Stimulated activated memory B cell treated with anti-CD40 and anti-IgM and Interleukin-4, amounts not matched to agents 10 μg/mL and 1 μg/mL and 100 μg/mL, for 72 hours (primary cell): ENCODE measurements at regions not wholly inside any gene's neighbourhood (a gene's known extent, or its start where the extent isn't known, plus 50 kb on each side); places are given as distances from the start of the nearest gene placed in this dataset.

Experiments used
- ATAC-seq: fragments of 150-1000 bp; cut with Tn5 transposase; 2 replicates; pipeline ENCODE4 v1.10.0; 2021
- H3K27ac Mint-ChIP-seq: one replicate; pipeline ENCODE4 v1.8.0; 2022; ENCODE audit warnings: mild to moderate bottlenecking, mixed read lengths
- H3K27me3 Mint-ChIP-seq: one replicate; pipeline ENCODE4 v1.8.0; 2022; ENCODE audit warnings: mixed read lengths
- H3K36me3 Mint-ChIP-seq: one replicate; pipeline ENCODE4 v1.8.0; 2022; ENCODE audit warnings: mixed read lengths
- H3K4me1 Mint-ChIP-seq: one replicate; pipeline ENCODE4 v1.8.0; 2022; ENCODE audit warnings: mixed read lengths
- H3K4me3 Mint-ChIP-seq: one replicate; pipeline ENCODE4 v1.8.0; 2022; ENCODE audit warnings: mild to moderate bottlenecking, moderate library complexity, mixed read lengths
- H3K9me3 Mint-ChIP-seq: one replicate; pipeline ENCODE4 v1.8.0; 2022; ENCODE audit warnings: mixed read lengths

DNA sequence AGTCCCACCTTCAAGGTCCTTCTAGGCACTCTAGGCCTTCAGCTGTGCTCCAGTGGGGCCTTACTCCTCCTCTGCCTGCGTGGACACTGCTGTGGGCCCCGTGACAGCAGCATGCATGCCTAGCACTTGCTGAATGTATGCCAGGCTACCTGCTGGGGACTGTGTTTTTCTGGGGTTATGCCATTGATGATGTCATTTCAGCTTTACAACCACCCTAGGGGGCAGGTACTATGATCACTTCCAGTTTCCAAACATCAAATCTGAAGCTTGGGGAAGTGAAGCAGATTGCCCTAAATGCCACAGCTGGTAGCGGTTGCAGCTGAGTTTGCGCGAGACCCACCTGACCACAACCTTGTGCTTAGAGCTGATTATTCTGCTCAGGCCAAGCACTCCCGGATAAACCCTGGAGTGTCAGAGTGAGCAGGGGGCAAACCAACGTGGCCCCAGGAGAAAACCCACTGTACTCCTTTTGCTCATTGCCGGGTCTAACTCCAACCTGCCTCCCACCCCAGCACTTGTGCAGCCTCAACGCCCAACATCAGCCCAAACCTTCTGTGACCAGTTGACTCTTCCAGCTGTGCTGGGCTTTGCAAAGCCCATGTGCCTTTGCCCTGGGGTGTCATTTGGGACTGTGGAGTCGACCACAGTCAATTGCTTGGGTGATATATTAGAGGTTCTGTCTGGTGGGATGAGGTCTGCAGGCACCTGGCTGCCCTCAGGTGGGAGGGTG is 168.4 kb downstream of the ENGASE start:
- Mint-ChIP-seq H3K27me3 (peaks cover 34% of the 10 kb centered on the region), H3K9me3 (no peaks in the 10 kb centered on the region), H3K27ac (peak overlapping the region; percentile 70), H3K4me1 (peaks cover 16% of the 10 kb centered on the region), H3K4me3 (no peak overlapping the region), H3K36me3 (no peaks in the 10 kb centered on the region)
- peak; percentile 91 for ATAC-seq

DNA sequence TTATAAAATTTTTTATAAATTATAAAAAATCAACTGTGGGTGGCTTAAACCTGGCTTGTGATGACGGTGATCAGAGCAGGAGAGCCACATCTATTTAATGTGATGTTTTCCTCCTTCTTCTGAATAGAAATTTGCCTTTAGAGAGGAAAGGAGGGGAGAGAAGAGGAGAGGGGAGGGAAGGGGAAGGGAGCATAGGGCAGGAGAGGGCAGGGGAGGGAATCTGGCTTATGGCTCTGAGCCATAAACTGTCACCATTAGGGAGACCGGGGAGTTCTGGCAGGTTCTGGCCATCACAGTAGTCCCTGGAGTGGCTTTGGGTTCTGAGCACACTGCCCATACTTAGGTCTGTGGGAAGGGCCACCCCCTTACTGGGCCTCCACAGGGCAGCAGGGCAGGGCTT is 167.8 kb downstream of the ENGASE start:
- no peak for ATAC-seq
- Mint-ChIP-seq H3K4me3 (no peak overlapping the region), H3K36me3 (no peaks in the 10 kb centered on the region), H3K27me3 (peaks cover 41% of the 10 kb centered on the region), H3K27ac (peak overlapping the region; percentile 70), H3K9me3 (no peaks in the 10 kb centered on the region), H3K4me1 (peaks cover 16% of the 10 kb centered on the region)

DNA sequence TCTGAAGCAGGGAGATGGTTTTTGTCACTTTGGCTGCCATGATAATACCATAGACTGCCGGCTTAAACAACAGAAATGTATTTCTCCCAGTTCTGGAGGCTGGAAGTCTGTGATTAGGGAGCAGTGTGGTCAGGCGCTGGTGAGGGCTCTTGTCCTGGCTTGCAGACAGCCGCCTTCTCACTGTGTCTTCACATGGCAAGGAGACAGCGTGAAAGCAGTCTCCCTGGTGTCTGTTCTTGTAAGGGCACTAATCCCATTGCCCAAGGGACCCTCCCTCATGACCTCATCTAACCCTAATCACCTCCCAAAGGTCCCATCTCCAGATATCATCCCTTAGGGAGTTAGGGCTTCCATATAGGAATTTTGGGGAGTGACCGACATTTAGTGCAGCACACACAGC is 167.0 kb downstream of the ENGASE start:
- Mint-ChIP-seq H3K27me3 (peaks cover 49% of the 10 kb centered on the region), H3K9me3 (no peaks in the 10 kb centered on the region), H3K4me1 (peaks cover 16% of the 10 kb centered on the region), H3K36me3 (no peaks in the 10 kb centered on the region), H3K27ac (no peak overlapping the region), H3K4me3 (no peak overlapping the region)
- ATAC-seq, result no peak

DNA sequence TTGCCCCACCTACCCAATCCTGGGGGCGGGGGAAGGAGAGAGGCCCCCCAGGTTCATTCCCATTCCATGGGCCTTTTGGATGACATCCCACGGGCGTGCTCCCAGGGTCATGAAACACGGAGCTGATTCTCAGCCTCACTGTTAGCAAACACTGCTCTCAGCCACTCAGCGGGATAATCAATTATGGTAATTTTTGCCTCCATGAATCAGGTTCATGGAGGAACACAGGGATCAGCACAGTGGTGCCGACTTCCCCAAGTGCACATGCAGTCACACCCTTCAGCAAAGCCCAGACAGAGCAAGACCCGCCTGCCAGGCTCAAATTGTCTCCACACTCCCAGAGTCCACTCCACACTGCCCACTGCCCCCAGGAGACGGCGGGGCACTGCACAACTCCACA is 164.6 kb downstream of the ENGASE start:
- no peak for ATAC-seq
- Mint-ChIP-seq H3K36me3 (no peaks in the 10 kb centered on the region), H3K27ac (no peak overlapping the region)

DNA sequence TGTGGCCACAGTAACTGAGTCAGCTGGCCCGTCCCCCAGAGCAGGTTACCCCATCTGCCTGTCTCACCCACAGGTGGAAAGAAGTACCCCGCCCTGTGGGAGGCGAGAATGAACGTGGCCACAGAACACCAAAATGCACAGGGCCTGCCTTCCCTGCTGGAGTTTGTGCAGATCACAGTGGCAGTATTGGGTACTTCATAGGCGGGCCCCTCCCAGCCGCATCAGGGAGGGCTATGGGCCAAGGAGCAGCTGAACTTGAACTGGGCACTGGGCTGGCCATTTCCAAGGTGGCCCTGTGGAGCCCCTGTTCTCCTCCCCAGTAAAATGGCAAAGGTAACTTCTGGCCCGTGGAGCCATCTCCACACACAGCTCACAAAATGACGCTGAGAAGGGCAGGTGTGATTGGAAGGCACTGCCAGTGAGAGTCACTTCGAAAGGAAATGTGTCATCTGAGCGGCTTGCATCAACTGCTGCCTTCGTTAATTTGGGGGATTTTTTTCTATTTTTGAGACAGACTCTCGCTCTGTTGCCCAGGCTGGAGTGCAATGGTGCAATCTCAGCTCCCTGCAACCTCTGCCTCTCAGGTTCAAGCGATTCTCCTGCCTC is 162.9 kb downstream of the ENGASE start:
- no peak for ATAC-seq

More for the DNA sequence above, 164.6 kb downstream of the ENGASE start:
- peaks cover 53% of the 10 kb centered on the region for H3K27me3 Mint-ChIP-seq
- no peaks in the 10 kb centered on the region for H3K9me3 Mint-ChIP-seq
- H3K4me1 Mint-ChIP-seq, result peaks cover 16% of the 10 kb centered on the region
- H3K4me3 Mint-ChIP-seq, result no peak overlapping the region

DNA sequence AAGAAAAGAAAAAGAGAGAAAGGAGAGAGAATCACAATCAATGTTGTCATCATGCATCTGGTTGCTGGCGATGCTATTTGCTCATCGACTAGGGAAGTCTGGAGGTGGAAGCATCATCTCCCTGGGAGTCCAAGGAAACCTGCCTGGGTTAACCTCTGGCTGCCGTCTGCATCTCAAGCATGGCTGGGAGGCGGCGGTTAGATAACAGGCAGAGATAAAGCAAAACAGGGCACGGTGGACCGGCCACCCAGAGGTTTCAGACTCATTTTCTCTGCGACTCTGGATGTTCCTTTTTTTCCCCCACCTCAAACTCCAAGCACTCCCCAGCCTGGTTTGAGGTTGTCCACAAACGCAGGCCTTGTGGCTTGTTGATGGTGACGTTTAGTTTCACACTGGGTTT is 161.2 kb downstream of the ENGASE start:
- ATAC-seq, result no peak
- Mint-ChIP-seq H3K4me3 (no peak overlapping the region), H3K27me3 (peaks cover 41% of the 10 kb centered on the region), H3K9me3 (no peaks in the 10 kb centered on the region), H3K4me1 (no peaks in the 10 kb centered on the region), H3K36me3 (no peaks in the 10 kb centered on the region), H3K27ac (no peak overlapping the region)

More for the DNA sequence above, 162.9 kb downstream of the ENGASE start:
- peaks cover under 1% of the 10 kb centered on the region for H3K4me1 Mint-ChIP-seq
- H3K27me3 Mint-ChIP-seq, result peaks cover 53% of the 10 kb centered on the region
- no peaks in the 10 kb centered on the region for H3K36me3 Mint-ChIP-seq
- no peaks in the 10 kb centered on the region for H3K9me3 Mint-ChIP-seq
- no peak overlapping the region for H3K4me3 Mint-ChIP-seq
- H3K27ac Mint-ChIP-seq, result no peak overlapping the region

DNA sequence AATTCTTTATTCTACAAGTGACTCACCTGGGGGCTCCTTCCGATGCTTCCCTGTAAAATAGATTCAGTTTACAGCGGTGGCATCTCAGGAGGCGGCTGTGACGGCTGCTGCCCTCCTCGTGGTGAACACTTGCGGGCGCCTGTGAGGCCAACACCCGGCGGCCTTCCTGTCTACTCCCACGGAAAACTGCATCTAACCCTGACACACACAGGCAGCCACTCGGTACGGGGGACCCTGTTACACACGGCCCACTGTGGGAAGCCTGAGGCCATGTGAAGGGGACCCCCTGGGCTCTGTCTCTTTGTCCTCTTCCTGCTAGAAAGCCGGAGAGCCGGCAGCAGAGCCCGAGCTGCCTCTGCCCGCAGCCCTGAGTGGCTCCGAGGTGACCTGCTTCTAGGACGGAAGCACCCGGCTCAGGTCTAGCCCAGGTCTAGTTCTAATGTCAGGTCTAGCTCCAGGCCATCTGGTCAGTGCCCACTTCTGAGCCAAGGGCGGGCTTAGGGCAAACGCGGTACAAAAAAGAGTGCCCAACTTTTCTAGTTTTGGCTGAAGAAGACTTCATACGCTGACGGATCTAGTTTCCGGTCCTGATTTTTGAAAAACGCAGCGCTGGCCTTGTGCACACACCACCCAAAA is 159.4 kb downstream of the ENGASE start:
- Mint-ChIP-seq H3K4me1 (no peaks in the 10 kb centered on the region), H3K27me3 (peaks cover 29% of the 10 kb centered on the region), H3K9me3 (no peaks in the 10 kb centered on the region), H3K4me3 (no peak overlapping the region), H3K36me3 (no peaks in the 10 kb centered on the region), H3K27ac (no peak overlapping the region)
- ATAC-seq, result no peak

DNA sequence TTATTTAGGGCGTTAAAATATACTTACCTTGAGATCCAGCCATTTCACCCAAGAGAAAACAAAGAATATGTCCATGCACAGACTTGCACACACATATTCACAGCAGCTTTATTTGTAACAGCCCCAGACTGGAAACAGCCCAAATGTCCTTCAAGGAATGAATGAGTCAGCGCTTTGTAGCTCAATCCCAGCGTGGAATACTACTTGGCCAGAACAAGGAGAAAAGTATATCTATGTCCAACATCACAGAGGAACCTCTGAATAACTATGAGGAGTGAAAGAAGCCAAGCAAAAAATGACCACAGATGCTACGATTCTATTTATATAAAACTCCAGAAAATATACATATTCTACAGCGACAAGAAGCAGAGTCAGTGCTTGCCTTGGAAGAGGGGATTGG is 158.3 kb downstream of the ENGASE start:
- H3K9me3 Mint-ChIP-seq, result no peaks in the 10 kb centered on the region
- no peaks in the 10 kb centered on the region for H3K36me3 Mint-ChIP-seq

DNA sequence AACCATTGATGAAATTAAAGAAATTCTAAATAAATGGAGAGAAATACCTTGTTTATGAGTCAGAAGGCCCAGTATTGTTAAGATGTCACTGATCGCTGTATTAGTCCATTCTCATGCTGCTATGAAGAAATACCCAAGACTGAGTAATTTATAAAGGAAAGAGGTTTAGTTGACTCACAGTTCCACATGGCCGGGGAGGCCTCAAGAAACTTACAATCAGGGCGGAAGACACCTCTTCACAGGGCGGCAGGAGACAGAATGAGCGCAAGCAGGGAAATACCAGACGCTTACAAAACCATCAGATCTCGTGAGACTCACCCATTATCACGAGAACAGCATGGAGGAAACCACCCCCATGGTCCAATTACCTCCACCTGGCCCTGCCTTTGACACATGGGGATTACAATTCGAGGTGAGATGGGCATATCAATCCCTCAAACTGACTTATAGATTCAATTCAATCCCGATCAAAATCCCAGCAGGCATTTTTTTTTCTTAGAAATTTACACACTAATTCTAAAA is 157.2 kb downstream of the ENGASE start:
- H3K4me3 Mint-ChIP-seq, result no peak overlapping the region
- no peak overlapping the region for H3K27ac Mint-ChIP-seq
- no peak for ATAC-seq
- no peaks in the 10 kb centered on the region for H3K4me1 Mint-ChIP-seq
- H3K36me3 Mint-ChIP-seq, result no peaks in the 10 kb centered on the region
- H3K27me3 Mint-ChIP-seq, result peaks cover 26% of the 10 kb centered on the region
- H3K9me3 Mint-ChIP-seq, result no peaks in the 10 kb centered on the region

More for the DNA sequence above, 158.3 kb downstream of the ENGASE start:
- Mint-ChIP-seq H3K27me3 (peaks cover 26% of the 10 kb centered on the region), H3K4me3 (no peak overlapping the region), H3K4me1 (no peaks in the 10 kb centered on the region), H3K27ac (no peak overlapping the region)
- no peak for ATAC-seq

DNA sequence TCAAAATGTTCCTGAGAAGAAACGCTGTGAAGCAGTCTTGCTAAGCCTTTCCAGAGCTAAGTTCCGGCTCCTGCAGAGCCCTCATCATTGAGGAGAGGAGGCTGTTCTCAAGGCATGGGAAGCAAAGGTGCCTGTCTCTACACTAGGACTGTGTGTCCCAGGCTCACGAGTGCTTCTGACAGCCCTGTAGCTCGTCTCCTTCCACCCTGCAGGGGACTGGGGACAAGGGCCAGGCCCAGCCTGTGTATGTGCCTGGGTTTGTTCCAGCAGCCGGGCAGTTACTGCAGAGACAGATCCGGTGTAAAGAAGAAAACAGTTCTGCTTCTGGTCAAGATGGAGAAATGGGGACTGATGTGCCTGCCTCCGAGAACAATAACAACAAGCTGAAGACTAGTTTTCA is 156.0 kb downstream of the ENGASE start:
- H3K4me3 Mint-ChIP-seq, result no peak overlapping the region
- no peaks in the 10 kb centered on the region for H3K4me1 Mint-ChIP-seq
- peaks cover 32% of the 10 kb centered on the region for H3K27me3 Mint-ChIP-seq
- no peak overlapping the region for H3K27ac Mint-ChIP-seq
- ATAC-seq, result peak; percentile 24
- no peaks in the 10 kb centered on the region for H3K36me3 Mint-ChIP-seq
- H3K9me3 Mint-ChIP-seq, result no peaks in the 10 kb centered on the region

DNA sequence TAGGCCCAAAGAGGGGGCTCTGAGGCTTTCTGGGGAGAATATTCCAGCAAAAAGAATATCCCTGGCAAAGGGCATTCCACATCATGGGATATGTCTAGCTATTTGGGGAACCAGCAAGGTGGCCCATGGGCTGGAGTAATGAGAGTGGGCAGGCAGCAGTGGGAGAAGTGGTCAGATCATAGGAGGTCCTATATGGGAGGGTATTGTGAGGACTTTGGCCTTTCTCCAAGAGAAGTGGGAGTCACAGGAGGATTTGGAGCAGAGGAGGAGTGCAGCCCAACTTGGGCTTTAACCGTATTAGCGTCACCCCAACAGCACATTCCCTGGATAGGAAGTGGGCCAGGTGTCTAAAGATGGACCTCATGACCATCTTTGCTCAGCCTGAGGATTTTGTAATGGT is 151.4 kb downstream of the ENGASE start:
- H3K4me1 Mint-ChIP-seq, result no peaks in the 10 kb centered on the region
- H3K9me3 Mint-ChIP-seq, result no peaks in the 10 kb centered on the region
- no peak overlapping the region for H3K27ac Mint-ChIP-seq
- peaks cover 71% of the 10 kb centered on the region for H3K27me3 Mint-ChIP-seq
- no peak overlapping the region for H3K4me3 Mint-ChIP-seq
- H3K36me3 Mint-ChIP-seq, result no peaks in the 10 kb centered on the region
- no peak for ATAC-seq

DNA sequence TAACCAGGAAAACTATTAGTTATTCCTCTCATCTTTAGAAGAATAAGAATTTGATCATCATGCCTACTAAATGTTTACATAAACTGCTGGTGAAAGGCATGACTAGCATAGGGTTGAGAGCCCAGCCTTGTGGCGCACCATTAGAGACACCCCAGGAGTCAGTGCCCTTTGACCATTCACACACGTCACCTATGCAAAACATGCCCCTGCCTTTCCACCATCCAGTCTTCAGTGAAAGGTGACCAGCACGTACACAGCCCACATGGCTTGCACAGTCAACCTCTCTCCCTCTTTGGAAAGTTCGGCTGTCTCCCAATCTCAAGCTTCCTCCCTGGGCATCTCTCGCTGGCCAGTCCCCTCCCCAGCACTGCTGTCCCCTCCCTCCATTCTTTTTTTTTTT is 150.3 kb downstream of the ENGASE start:
- ATAC-seq, result no peak
- Mint-ChIP-seq H3K4me1 (peaks cover 9% of the 10 kb centered on the region), H3K27me3 (peaks cover 82% of the 10 kb centered on the region), H3K36me3 (no peaks in the 10 kb centered on the region), H3K4me3 (no peak overlapping the region), H3K27ac (no peak overlapping the region), H3K9me3 (no peaks in the 10 kb centered on the region)

DNA sequence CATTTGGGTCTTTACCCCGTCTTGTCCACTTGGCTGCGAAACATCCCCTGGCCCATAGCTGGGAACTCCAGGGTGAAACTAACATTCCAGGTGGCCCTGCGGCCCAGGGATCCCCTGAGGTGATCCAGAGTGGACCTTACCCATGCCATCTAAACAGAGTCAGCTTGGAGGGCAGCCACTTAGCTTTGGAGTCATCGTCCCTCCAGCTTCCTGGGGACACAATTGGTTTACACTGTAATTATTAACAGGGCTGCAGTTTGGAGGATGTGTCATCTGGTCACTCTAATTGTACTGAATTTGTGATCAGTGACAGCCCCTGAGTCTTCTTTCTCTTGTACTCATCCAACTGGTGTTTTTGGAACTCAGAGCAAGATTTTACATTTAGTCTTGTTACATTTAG is 149.9 kb downstream of the ENGASE start:
- H3K4me1 Mint-ChIP-seq, result peaks cover 9% of the 10 kb centered on the region
- peaks cover 86% of the 10 kb centered on the region for H3K27me3 Mint-ChIP-seq
- ATAC-seq, result no peak
- no peaks in the 10 kb centered on the region for H3K9me3 Mint-ChIP-seq
- H3K4me3 Mint-ChIP-seq, result no peak overlapping the region
- no peaks in the 10 kb centered on the region for H3K36me3 Mint-ChIP-seq
- no peak overlapping the region for H3K27ac Mint-ChIP-seq

DNA sequence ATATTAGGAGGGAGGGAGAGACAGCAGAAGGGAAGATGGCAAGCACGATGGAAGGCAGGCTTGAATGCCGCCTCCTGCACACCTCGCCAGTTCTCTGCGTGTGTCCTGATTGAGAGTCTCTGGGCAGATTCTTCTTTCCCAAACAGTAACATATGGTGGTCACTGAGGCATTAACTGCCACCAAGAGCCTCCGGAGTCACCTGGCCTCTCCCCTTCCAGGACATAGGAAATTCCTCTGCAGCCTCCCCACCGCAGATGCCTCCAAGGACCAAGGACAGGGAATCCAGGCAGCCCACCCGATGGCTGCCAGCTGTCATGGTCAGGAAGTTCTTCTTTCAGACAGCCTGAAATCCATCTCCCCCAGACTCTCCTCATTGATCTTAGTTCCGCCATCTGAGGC is 149.3 kb downstream of the ENGASE start:
- ATAC-seq, result no peak
- Mint-ChIP-seq H3K36me3 (no peaks in the 10 kb centered on the region), H3K27me3 (peaks cover 92% of the 10 kb centered on the region), H3K27ac (no peak overlapping the region), H3K4me1 (peaks cover 9% of the 10 kb centered on the region), H3K9me3 (no peaks in the 10 kb centered on the region), H3K4me3 (no peak overlapping the region)

DNA sequence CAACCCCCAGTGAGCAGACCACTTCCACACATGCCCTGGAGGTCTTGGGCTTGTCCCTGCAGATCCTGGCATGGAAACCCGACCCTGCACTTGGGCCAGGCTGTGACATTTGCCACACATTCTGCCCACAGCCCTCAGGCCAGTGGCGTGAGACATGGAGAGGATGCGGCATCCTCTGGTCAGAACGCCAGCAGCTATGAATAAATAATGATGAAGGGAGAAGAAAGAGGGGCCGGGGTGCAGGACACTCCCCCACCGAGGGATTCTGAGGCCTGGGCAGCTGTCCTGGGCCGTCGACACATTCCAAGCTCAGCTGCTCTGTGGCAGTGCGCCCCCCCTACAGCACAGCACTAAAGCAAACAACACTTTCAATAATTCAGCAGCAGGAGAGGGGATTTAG is 148.8 kb downstream of the ENGASE start:
- Mint-ChIP-seq H3K4me1 (peaks cover 9% of the 10 kb centered on the region), H3K9me3 (no peaks in the 10 kb centered on the region), H3K4me3 (no peak overlapping the region), H3K27me3 (peaks cover 94% of the 10 kb centered on the region), H3K36me3 (no peaks in the 10 kb centered on the region), H3K27ac (no peak overlapping the region)
- no peak for ATAC-seq

DNA sequence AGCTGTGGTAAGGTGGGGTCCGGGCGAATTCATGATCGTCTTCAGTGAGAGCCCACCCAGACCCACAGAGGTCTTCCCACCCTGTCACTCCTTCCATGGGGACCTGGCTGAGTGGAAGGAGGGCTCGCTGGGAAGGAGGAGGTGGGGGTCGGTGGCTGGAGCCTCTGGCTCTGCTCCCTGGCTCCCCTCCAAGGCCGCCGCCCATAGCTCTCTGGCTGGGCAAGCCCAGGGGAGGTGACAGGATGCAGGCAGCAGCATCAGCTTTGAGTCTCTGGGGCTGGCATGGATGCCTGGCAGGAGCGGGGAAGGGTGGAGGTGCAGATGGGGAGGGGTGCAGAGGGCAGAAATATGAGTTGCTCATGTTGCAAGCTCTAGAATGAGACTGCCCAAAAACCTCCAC is 147.0 kb downstream of the ENGASE start:
- H3K27me3 Mint-ChIP-seq, result peaks cover 94% of the 10 kb centered on the region
- H3K4me1 Mint-ChIP-seq, result peaks cover 9% of the 10 kb centered on the region
- H3K4me3 Mint-ChIP-seq, result no peak overlapping the region
- H3K27ac Mint-ChIP-seq, result no peak overlapping the region
- H3K9me3 Mint-ChIP-seq, result no peaks in the 10 kb centered on the region
- ATAC-seq, result no peak
- no peaks in the 10 kb centered on the region for H3K36me3 Mint-ChIP-seq
